ENCODE measurements at regions not wholly inside any gene's neighbourhood (a gene's known extent, or its start where the extent isn't known, plus 50 kb on each side); places are given as distances from the start of the nearest gene placed in this dataset.
A peak's percentile ranks its signal among the peaks of the same experiment; 100 is the strongest.

DNA sequence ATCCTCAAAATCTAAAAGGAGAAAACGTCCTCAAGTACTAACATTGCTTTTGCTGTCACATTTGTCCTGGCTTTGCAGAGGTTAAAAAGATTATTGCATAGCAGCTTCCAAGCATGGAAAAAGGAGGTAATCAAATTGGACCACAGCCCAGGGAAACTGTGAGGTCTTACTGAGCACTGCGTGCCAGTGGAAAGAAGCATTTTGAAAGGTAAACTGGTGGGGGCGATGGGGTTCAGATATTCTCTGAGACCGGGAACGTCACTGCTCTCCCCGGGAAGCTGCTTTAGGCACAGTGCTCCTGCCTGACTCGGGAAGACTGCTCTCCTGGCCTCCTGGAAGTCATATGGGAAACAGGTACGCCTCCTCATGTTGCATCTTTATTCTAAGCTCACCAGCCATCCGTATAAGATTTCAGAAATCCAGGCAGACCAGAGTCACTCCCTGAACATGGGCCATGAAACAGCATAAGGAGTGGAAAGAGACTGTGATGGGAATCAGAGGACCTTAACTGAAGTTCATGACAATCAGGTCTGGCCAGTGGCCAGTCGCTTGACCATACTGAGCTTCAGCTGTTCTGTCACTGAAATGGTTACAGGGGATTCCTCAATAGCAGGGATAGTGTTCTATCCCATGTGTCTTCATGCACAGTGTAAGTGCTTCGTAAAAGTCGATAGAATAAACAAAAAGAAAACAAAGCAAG, 284.1 kb downstream of the TRIB2 start:
- TF ChIP-seq, protein P1, sequence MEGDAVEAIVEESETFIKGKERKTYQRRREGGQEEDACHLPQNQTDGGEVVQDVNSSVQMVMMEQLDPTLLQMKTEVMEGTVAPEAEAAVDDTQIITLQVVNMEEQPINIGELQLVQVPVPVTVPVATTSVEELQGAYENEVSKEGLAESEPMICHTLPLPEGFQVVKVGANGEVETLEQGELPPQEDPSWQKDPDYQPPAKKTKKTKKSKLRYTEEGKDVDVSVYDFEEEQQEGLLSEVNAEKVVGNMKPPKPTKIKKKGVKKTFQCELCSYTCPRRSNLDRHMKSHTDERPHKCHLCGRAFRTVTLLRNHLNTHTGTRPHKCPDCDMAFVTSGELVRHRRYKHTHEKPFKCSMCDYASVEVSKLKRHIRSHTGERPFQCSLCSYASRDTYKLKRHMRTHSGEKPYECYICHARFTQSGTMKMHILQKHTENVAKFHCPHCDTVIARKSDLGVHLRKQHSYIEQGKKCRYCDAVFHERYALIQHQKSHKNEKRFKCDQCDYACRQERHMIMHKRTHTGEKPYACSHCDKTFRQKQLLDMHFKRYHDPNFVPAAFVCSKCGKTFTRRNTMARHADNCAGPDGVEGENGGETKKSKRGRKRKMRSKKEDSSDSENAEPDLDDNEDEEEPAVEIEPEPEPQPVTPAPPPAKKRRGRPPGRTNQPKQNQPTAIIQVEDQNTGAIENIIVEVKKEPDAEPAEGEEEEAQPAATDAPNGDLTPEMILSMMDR (conservative IDR thresholded peaks at IDR 0.05; ENCODE audit: low read depth in 2 of 2) = peak in 1 of 2 experiments; percentile 16; a peak in 1 of 4 replicates
- TF ChIP-seq, protein P2, sequence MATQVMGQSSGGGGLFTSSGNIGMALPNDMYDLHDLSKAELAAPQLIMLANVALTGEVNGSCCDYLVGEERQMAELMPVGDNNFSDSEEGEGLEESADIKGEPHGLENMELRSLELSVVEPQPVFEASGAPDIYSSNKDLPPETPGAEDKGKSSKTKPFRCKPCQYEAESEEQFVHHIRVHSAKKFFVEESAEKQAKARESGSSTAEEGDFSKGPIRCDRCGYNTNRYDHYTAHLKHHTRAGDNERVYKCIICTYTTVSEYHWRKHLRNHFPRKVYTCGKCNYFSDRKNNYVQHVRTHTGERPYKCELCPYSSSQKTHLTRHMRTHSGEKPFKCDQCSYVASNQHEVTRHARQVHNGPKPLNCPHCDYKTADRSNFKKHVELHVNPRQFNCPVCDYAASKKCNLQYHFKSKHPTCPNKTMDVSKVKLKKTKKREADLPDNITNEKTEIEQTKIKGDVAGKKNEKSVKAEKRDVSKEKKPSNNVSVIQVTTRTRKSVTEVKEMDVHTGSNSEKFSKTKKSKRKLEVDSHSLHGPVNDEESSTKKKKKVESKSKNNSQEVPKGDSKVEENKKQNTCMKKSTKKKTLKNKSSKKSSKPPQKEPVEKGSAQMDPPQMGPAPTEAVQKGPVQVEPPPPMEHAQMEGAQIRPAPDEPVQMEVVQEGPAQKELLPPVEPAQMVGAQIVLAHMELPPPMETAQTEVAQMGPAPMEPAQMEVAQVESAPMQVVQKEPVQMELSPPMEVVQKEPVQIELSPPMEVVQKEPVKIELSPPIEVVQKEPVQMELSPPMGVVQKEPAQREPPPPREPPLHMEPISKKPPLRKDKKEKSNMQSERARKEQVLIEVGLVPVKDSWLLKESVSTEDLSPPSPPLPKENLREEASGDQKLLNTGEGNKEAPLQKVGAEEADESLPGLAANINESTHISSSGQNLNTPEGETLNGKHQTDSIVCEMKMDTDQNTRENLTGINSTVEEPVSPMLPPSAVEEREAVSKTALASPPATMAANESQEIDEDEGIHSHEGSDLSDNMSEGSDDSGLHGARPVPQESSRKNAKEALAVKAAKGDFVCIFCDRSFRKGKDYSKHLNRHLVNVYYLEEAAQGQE (IDR thresholded peaks at IDR 0.05; ENCODE audit: unreplicated experiment) = no peak
- TF ChIP-seq EZH2 (IDR thresholded peaks at IDR 0.05; ENCODE audit: low read depth, unreplicated experiment) (no peak), POLR2AphosphoS5 (IDR thresholded peaks at IDR 0.05; ENCODE audit: low read depth) (no peak), ZNF331 (CRISPR knock-in tag; IDR thresholded peaks at IDR 0.05; ENCODE audit: low read depth) (no peak), EZH2phosphoT487 (IDR thresholded peaks at IDR 0.05; ENCODE audit: unreplicated experiment) (no peak), JUNB (IDR thresholded peaks at IDR 0.05; ENCODE audit: unreplicated experiment) (no peak), CREB1 (CRISPR knock-in tag; IDR thresholded peaks at IDR 0.05; ENCODE audit: low read depth) (no peak), NANOG (IDR thresholded peaks at IDR 0.05; ENCODE audit: borderline replicate concordance) (no peak), STAT1 (IDR thresholded peaks at IDR 0.05; ENCODE audit: unreplicated experiment) (no peak)
- TF ChIP-seq, protein P3, sequence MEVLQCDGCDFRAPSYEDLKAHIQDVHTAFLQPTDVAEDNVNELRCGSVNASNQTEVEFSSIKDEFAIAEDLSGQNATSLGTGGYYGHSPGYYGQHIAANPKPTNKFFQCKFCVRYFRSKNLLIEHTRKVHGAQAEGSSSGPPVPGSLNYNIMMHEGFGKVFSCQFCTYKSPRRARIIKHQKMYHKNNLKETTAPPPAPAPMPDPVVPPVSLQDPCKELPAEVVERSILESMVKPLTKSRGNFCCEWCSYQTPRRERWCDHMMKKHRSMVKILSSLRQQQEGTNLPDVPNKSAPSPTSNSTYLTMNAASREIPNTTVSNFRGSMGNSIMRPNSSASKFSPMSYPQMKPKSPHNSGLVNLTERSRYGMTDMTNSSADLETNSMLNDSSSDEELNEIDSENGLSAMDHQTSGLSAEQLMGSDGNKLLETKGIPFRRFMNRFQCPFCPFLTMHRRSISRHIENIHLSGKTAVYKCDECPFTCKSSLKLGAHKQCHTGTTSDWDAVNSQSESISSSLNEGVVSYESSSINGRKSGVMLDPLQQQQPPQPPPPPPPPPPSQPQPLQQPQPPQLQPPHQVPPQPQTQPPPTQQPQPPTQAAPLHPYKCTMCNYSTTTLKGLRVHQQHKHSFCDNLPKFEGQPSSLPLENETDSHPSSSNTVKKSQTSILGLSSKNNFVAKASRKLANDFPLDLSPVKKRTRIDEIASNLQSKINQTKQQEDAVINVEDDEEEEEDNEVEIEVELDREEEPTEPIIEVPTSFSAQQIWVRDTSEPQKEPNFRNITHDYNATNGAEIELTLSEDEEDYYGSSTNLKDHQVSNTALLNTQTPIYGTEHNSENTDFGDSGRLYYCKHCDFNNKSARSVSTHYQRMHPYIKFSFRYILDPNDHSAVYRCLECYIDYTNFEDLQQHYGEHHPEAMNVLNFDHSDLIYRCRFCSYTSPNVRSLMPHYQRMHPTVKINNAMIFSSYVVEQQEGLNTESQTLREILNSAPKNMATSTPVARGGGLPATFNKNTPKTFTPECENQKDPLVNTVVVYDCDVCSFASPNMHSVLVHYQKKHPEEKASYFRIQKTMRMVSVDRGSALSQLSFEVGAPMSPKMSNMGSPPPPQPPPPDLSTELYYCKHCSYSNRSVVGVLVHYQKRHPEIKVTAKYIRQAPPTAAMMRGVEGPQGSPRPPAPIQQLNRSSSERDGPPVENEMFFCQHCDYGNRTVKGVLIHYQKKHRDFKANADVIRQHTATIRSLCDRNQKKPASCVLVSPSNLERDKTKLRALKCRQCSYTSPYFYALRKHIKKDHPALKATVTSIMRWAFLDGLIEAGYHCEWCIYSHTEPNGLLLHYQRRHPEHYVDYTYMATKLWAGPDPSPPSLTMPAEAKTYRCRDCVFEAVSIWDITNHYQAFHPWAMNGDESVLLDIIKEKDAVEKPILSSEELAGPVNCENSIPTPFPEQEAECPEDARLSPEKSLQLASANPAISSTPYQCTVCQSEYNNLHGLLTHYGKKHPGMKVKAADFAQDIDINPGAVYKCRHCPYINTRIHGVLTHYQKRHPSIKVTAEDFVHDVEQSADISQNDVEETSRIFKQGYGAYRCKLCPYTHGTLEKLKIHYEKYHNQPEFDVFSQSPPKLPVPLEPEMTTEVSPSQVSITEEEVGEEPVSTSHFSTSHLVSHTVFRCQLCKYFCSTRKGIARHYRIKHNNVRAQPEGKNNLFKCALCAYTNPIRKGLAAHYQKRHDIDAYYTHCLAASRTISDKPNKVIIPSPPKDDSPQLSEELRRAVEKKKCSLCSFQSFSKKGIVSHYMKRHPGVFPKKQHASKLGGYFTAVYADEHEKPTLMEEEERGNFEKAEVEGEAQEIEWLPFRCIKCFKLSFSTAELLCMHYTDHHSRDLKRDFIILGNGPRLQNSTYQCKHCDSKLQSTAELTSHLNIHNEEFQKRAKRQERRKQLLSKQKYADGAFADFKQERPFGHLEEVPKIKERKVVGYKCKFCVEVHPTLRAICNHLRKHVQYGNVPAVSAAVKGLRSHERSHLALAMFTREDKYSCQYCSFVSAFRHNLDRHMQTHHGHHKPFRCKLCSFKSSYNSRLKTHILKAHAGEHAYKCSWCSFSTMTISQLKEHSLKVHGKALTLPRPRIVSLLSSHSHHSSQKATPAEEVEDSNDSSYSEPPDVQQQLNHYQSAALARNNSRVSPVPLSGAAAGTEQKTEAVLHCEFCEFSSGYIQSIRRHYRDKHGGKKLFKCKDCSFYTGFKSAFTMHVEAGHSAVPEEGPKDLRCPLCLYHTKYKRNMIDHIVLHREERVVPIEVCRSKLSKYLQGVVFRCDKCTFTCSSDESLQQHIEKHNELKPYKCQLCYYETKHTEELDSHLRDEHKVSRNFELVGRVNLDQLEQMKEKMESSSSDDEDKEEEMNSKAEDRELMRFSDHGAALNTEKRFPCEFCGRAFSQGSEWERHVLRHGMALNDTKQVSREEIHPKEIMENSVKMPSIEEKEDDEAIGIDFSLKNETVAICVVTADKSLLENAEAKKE (CRISPR knock-in tag; IDR thresholded peaks at IDR 0.05) = no peak
- TF ChIP-seq, protein P4, sequence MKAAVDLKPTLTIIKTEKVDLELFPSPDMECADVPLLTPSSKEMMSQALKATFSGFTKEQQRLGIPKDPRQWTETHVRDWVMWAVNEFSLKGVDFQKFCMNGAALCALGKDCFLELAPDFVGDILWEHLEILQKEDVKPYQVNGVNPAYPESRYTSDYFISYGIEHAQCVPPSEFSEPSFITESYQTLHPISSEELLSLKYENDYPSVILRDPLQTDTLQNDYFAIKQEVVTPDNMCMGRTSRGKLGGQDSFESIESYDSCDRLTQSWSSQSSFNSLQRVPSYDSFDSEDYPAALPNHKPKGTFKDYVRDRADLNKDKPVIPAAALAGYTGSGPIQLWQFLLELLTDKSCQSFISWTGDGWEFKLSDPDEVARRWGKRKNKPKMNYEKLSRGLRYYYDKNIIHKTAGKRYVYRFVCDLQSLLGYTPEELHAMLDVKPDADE (IDR thresholded peaks at IDR 0.05) = no peak
